ENCODE measurements at regions not wholly inside any gene's neighbourhood (a gene's known extent, or its start where the extent isn't known, plus 50 kb on each side); places are given as distances from the start of the nearest gene placed in this dataset.
"Not testable (repeated sequence)": the region's sequence is repeated elsewhere in the genome, so short reads cannot be mapped to it uniquely, and the experiment has no call there.

GRCh38 chr1:146729642-146730344 is 208.3 kb upstream of the NBPF12 start:
- not testable (repeated sequence) for H3K4me3 Mint-ChIP-seq; H3K9me3 ChIP-seq (replicated peaks in 1 of 2; ENCODE audit: control insufficient read depth in 1 of 2, insufficient read depth in 1 of 2, low read length in 2 of 2)
- no CpG with 5 or more reads among the region's 9 CpGs for WGBS (ENCODE audit: insufficient coverage)

GRCh38 chr1:146715054-146715453 is 223.1 kb upstream of the NBPF12 start:
- DNase-seq; intact Hi-C loops (cut with micrococcal nuclease); H3K27me3 ChIP-seq (ENCODE audit: control insufficient read depth in 2 of 2, insufficient read depth in 2 of 2, low read length in 2 of 2); H2AFZ ChIP-seq (ENCODE audit: insufficient read depth, low read depth, low read length, poor library complexity, severe bottlenecking); H3K27ac Mint-ChIP-seq; H3K4me1 Mint-ChIP-seq; H3K9me3 ChIP-seq (replicated peaks in 1 of 2; ENCODE audit: control insufficient read depth in 1 of 2, insufficient read depth in 1 of 2, low read length in 2 of 2); H3K36me3 Mint-ChIP-seq; H3K36me3 ChIP-seq (replicated peaks in 1 of 2; ENCODE audit: control insufficient read depth in 1 of 2, insufficient read depth in 2 of 2, low read length in 2 of 2); H3K27me3 Mint-ChIP-seq (ENCODE audit: low read depth in 3 of 3); H4K20me1 ChIP-seq (ENCODE audit: insufficient read depth, low read length); H3K4me1 ChIP-seq (ENCODE audit: control insufficient read depth in 1 of 2, insufficient read depth in 2 of 2, low read length in 2 of 2); H3K9ac ChIP-seq (ENCODE audit: insufficient read depth, low read length, poor library complexity, severe bottlenecking); H3K27ac ChIP-seq (ENCODE audit: low read depth in 1 of 2, low read length in 2 of 2); H3K4me2 ChIP-seq (replicated peaks; ENCODE audit: extremely low read depth, low read length, poor library complexity, severe bottlenecking); H3K79me2 ChIP-seq (ENCODE audit: insufficient read depth, low read length); H3K4me3 ChIP-seq (replicated peaks in 1 of 3; ENCODE audit: low read depth in 2 of 3, low read length in 3 of 3); H3K9me3 Mint-ChIP-seq: not testable (repeated sequence)
- no CpG with 5 or more reads among the region's 1 CpG for WGBS (ENCODE audit: insufficient coverage)
- peak overlapping the region in 1 of 2 donors; percentile 53 for H3K4me3 Mint-ChIP-seq

More at GRCh38 chr1:146729642-146730344, 208.3 kb upstream of the NBPF12 start:
- H3K4me2 ChIP-seq (replicated peaks; ENCODE audit: extremely low read depth, low read length, poor library complexity, severe bottlenecking); H3K9ac ChIP-seq (ENCODE audit: insufficient read depth, low read length, poor library complexity, severe bottlenecking); DNase-seq; H3K9me3 Mint-ChIP-seq; H3K36me3 ChIP-seq (replicated peaks in 1 of 2; ENCODE audit: control insufficient read depth in 1 of 2, insufficient read depth in 2 of 2, low read length in 2 of 2); H3K27me3 Mint-ChIP-seq (ENCODE audit: low read depth in 3 of 3); H3K4me1 Mint-ChIP-seq; H3K27me3 ChIP-seq (ENCODE audit: control insufficient read depth in 2 of 2, insufficient read depth in 2 of 2, low read length in 2 of 2); H3K27ac Mint-ChIP-seq; H4K20me1 ChIP-seq (ENCODE audit: insufficient read depth, low read length); H3K36me3 Mint-ChIP-seq; H2AFZ ChIP-seq (ENCODE audit: insufficient read depth, low read depth, low read length, poor library complexity, severe bottlenecking); H3K4me1 ChIP-seq (ENCODE audit: control insufficient read depth in 1 of 2, insufficient read depth in 2 of 2, low read length in 2 of 2); H3K27ac ChIP-seq (ENCODE audit: low read depth in 1 of 2, low read length in 2 of 2); intact Hi-C loops (cut with micrococcal nuclease); H3K4me3 ChIP-seq (replicated peaks in 1 of 3; ENCODE audit: low read depth in 2 of 3, low read length in 3 of 3); H3K79me2 ChIP-seq (ENCODE audit: insufficient read depth, low read length): not testable (repeated sequence)

GRCh38 chr1:146710838-146711521 is 227.1 kb upstream of the NBPF12 start:
- H4K20me1 ChIP-seq (ENCODE audit: insufficient read depth, low read length); intact Hi-C loops (cut with micrococcal nuclease); H3K4me1 ChIP-seq (ENCODE audit: control insufficient read depth in 1 of 2, insufficient read depth in 2 of 2, low read length in 2 of 2); H3K36me3 ChIP-seq (replicated peaks in 1 of 2; ENCODE audit: control insufficient read depth in 1 of 2, insufficient read depth in 2 of 2, low read length in 2 of 2); H3K27me3 ChIP-seq (ENCODE audit: control insufficient read depth in 2 of 2, insufficient read depth in 2 of 2, low read length in 2 of 2); H3K4me1 Mint-ChIP-seq; H3K79me2 ChIP-seq (ENCODE audit: insufficient read depth, low read length); H3K27me3 Mint-ChIP-seq (ENCODE audit: low read depth in 3 of 3); DNase-seq; H3K9me3 Mint-ChIP-seq; H2AFZ ChIP-seq (ENCODE audit: insufficient read depth, low read depth, low read length, poor library complexity, severe bottlenecking); H3K9me3 ChIP-seq (replicated peaks in 1 of 2; ENCODE audit: control insufficient read depth in 1 of 2, insufficient read depth in 1 of 2, low read length in 2 of 2); H3K4me3 Mint-ChIP-seq; H3K36me3 Mint-ChIP-seq; H3K4me2 ChIP-seq (replicated peaks; ENCODE audit: extremely low read depth, low read length, poor library complexity, severe bottlenecking); H3K9ac ChIP-seq (ENCODE audit: insufficient read depth, low read length, poor library complexity, severe bottlenecking); H3K27ac ChIP-seq (ENCODE audit: low read depth in 1 of 2, low read length in 2 of 2); H3K4me3 ChIP-seq (replicated peaks in 1 of 3; ENCODE audit: low read depth in 2 of 3, low read length in 3 of 3); H3K27ac Mint-ChIP-seq: not testable (repeated sequence)
- WGBS (ENCODE audit: insufficient coverage), result no CpG with 5 or more reads among the region's 5 CpGs

GRCh38 chr1:146709302-146709701 is 228.8 kb upstream of the NBPF12 start:
- H3K27me3 ChIP-seq (ENCODE audit: control insufficient read depth in 2 of 2, insufficient read depth in 2 of 2, low read length in 2 of 2); H3K4me1 Mint-ChIP-seq; H2AFZ ChIP-seq (ENCODE audit: insufficient read depth, low read depth, low read length, poor library complexity, severe bottlenecking); H3K9ac ChIP-seq (ENCODE audit: insufficient read depth, low read length, poor library complexity, severe bottlenecking); H3K9me3 Mint-ChIP-seq; H3K4me2 ChIP-seq (replicated peaks; ENCODE audit: extremely low read depth, low read length, poor library complexity, severe bottlenecking); DNase-seq; intact Hi-C loops (cut with micrococcal nuclease); H3K36me3 Mint-ChIP-seq; H4K20me1 ChIP-seq (ENCODE audit: insufficient read depth, low read length); H3K27me3 Mint-ChIP-seq (ENCODE audit: low read depth in 3 of 3); H3K4me3 Mint-ChIP-seq; H3K4me3 ChIP-seq (replicated peaks in 1 of 3; ENCODE audit: low read depth in 2 of 3, low read length in 3 of 3); H3K27ac Mint-ChIP-seq; H3K36me3 ChIP-seq (replicated peaks in 1 of 2; ENCODE audit: control insufficient read depth in 1 of 2, insufficient read depth in 2 of 2, low read length in 2 of 2); H3K79me2 ChIP-seq (ENCODE audit: insufficient read depth, low read length); H3K4me1 ChIP-seq (ENCODE audit: control insufficient read depth in 1 of 2, insufficient read depth in 2 of 2, low read length in 2 of 2); H3K27ac ChIP-seq (ENCODE audit: low read depth in 1 of 2, low read length in 2 of 2); H3K9me3 ChIP-seq (replicated peaks in 1 of 2; ENCODE audit: control insufficient read depth in 1 of 2, insufficient read depth in 1 of 2, low read length in 2 of 2): not testable (repeated sequence)
- no CpG with 5 or more reads among the region's 1 CpG for WGBS (ENCODE audit: insufficient coverage)
